ENCODE measurements at regions not wholly inside any gene's neighbourhood (a gene's known extent, or its start where the extent isn't known, plus 50 kb on each side); places are given as distances from the start of the nearest gene placed in this dataset.

DNA sequence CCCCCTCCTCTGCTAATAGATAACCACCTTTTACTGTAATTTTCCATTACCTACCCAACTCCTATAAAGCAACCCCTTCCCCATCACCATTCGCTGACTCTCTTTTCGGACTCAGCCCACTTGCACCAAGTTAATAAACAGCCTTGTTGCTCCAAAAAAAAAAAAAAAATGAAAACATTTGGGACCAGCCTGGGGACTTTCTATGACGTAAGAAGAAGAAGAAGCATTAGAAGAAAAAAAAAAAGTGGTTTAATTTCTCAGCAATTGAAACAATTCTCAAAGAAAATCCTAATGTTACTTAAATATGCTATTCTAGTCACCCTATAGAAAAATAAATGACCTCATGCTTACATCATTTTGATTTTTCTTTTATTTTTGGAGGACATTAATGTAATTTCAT lies 301.5 kb upstream of the ANO3 start:
- Histone ChIP-seq H3K4me1 (ENCODE audit: control insufficient read depth, insufficient read depth, low read length) (no peaks in the 10 kb centered on the region), H3K27me3 (ENCODE audit: control insufficient read depth, insufficient read depth, low read length) (no peaks in the 10 kb centered on the region), H3K9me3 (ENCODE audit: control insufficient read depth, insufficient read depth, low read depth, low read length) (no peaks in the 10 kb centered on the region), H3K4me3 (ENCODE audit: low read depth in 2 of 2, low read length in 2 of 2) (no peak overlapping the region), H3K27ac (ENCODE audit: low read length) (no peak overlapping the region), H3K36me3 (ENCODE audit: control insufficient read depth, insufficient read depth, low read length) (no peaks in the 10 kb centered on the region)
- in situ Hi-C loops (cut with HindIII; ENCODE audit: low pct_unique_long_range_greater_than_20kb, low sequenced_read_pairs) (no loop called here), intact Hi-C loops (cut with micrococcal nuclease; ENCODE audit: unreplicated experiment) (no loop called here)
- CTCF ChIA-PET, result no interaction called here
- TF ChIP-seq REST (IDR thresholded peaks at IDR 0.05; ENCODE audit: insufficient read depth in 1 of 2, low read depth in 2 of 2, low read length in 1 of 2), result no peak
- TF ChIP-seq SIN3A (IDR thresholded peaks at IDR 0.05; ENCODE audit: borderline replicate concordance, insufficient read depth, low read depth, low read length), result no peak
- TF ChIP-seq TCF7L2 (IDR thresholded peaks at IDR 0.05; ENCODE audit: low read depth, low read length), result no peak
- TF ChIP-seq, protein P1, sequence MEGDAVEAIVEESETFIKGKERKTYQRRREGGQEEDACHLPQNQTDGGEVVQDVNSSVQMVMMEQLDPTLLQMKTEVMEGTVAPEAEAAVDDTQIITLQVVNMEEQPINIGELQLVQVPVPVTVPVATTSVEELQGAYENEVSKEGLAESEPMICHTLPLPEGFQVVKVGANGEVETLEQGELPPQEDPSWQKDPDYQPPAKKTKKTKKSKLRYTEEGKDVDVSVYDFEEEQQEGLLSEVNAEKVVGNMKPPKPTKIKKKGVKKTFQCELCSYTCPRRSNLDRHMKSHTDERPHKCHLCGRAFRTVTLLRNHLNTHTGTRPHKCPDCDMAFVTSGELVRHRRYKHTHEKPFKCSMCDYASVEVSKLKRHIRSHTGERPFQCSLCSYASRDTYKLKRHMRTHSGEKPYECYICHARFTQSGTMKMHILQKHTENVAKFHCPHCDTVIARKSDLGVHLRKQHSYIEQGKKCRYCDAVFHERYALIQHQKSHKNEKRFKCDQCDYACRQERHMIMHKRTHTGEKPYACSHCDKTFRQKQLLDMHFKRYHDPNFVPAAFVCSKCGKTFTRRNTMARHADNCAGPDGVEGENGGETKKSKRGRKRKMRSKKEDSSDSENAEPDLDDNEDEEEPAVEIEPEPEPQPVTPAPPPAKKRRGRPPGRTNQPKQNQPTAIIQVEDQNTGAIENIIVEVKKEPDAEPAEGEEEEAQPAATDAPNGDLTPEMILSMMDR (IDR thresholded peaks at IDR 0.05), result no peak
- no peak for TF ChIP-seq POLR2AphosphoS5 (IDR thresholded peaks at IDR 0.05; ENCODE audit: low read depth, low read length)
- BruUV-seq (replicated peaks), result no TSS peak
- ATAC-seq (no peak), DNase-seq (ENCODE audit: low read depth, low spot score) (no peak)
- POLR2A ChIA-PET, result no interaction called here

DNA sequence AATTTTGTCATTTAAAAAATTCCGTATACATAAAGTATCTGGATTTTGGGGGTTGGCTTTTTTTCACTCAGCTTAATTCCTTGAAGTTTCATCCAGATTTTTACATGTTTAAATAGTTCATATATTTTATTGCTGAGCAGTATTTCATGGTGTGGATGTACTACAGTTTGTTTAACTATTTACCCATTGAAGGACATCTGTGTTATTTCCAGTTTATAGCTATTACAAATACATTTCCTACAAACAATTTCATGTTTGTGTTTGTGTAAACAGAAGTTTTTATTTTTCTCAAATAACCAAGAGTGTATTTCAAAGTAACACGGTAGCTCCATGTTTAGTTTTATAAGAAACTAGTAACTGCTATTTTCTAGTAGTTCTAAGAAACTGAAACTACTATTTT lies 299.7 kb upstream of the ANO3 start:
- Histone ChIP-seq H3K27ac (ENCODE audit: low read length) (no peak overlapping the region), H3K36me3 (ENCODE audit: control insufficient read depth, insufficient read depth, low read length) (no peaks in the 10 kb centered on the region), H3K4me3 (ENCODE audit: low read depth in 2 of 2, low read length in 2 of 2) (no peak overlapping the region), H3K9me3 (ENCODE audit: control insufficient read depth, insufficient read depth, low read depth, low read length) (no peaks in the 10 kb centered on the region), H3K4me1 (ENCODE audit: control insufficient read depth, insufficient read depth, low read length) (no peaks in the 10 kb centered on the region), H3K27me3 (ENCODE audit: control insufficient read depth, insufficient read depth, low read length) (no peaks in the 10 kb centered on the region)
- in situ Hi-C loops (cut with HindIII; ENCODE audit: low pct_unique_long_range_greater_than_20kb, low sequenced_read_pairs), result no loop called here
- ChIA-PET CTCF (no interaction called here), POLR2A (no interaction called here)
- intact Hi-C loops (cut with micrococcal nuclease; ENCODE audit: unreplicated experiment), result no loop called here
- no peak for TF ChIP-seq TCF7L2 (IDR thresholded peaks at IDR 0.05; ENCODE audit: low read depth, low read length)
- no peak for TF ChIP-seq SIN3A (IDR thresholded peaks at IDR 0.05; ENCODE audit: borderline replicate concordance, insufficient read depth, low read depth, low read length)
- TF ChIP-seq, protein P1 (IDR thresholded peaks at IDR 0.05), result no peak
- TF ChIP-seq POLR2AphosphoS5 (IDR thresholded peaks at IDR 0.05; ENCODE audit: low read depth, low read length), result no peak
- no peak for TF ChIP-seq REST (IDR thresholded peaks at IDR 0.05; ENCODE audit: insufficient read depth in 1 of 2, low read depth in 2 of 2, low read length in 1 of 2)
- BruUV-seq (replicated peaks), result no TSS peak
- no peak for ATAC-seq
- DNase-seq (ENCODE audit: low read depth, low spot score), result no peak
